ENCODE measurements at regions not wholly inside any gene's neighbourhood (a gene's known extent, or its start where the extent isn't known, plus 50 kb on each side); places are given as distances from the start of the nearest gene placed in this dataset.
"Not testable (repeated sequence)": the region's sequence is repeated elsewhere in the genome, so short reads cannot be mapped to it uniquely, and the experiment has no call there.

DNA sequence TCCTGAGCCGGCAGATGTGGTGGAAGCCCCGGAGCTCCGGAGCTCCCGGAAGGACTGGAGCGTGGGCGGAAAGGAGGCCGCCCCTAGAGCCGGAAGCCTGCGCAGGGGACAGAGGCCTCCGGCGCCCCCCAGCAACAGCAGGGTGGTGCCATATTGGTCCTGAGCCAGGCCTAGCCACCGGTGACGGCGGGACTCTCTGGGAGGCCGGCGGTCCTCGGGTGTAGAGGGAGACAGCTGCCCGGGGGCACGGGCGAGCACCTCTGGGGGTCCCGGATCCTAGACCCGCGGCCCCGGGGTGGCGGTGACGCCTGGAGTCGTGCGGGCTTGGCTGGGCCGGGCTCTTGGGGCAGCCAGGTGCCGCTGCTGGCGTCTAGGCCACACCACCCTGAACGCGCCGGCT, 1472.2 kb downstream of the FOXD4L5 start:
- not testable (repeated sequence) for DNase-seq (ENCODE audit: low read depth)

DNA sequence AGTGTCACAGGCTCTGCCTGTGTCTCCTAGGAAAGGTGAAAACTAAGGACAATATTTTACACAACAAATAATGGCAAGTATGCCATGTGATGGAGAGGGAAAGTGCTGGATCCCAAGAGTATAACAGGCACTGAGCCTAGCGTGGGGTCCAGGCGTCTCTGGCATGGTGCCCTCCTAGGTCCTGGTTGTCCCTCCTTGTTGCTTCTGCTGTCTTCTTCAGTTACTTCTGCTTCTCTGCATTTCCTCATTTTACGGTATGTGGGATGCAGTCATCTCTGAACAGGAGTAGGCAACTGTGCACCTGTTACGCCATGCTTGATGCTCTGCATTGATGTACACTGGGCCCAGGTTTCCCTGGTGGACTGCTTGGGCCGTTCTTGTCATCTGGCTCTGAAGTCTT, 1480.8 kb downstream of the FOXD4L5 start:
- not testable (repeated sequence) for DNase-seq (ENCODE audit: low read depth)

DNA sequence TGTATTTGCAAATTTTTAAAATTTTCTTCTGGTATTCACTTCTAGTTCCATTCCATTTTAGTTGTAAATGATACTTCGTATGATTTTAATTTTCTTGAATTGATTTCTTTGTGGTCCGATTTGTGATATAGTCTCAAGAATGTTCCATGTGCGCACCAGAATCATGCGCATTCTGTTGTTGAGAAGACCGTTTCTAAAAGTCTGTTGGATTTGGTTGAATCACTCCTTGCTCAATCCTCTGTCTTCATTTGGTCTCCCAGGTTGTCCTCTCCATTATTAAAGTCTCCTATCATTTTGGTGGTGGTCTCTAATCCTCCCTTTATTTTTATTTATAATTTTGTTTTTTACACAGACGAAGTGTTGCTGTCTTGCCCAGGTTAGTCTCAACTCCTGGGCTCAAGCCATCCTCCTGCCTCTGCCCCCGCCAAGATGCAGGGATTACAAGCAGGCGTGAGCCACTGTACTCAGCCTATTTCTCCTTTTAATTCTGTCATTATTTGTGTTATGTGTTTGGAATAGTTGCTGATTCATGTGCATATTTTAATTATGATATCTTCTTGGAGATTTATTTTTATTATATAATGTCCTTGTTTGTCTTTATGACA, 1490.8 kb downstream of the FOXD4L5 start:
- not testable (repeated sequence) for DNase-seq (ENCODE audit: low read depth)

DNA sequence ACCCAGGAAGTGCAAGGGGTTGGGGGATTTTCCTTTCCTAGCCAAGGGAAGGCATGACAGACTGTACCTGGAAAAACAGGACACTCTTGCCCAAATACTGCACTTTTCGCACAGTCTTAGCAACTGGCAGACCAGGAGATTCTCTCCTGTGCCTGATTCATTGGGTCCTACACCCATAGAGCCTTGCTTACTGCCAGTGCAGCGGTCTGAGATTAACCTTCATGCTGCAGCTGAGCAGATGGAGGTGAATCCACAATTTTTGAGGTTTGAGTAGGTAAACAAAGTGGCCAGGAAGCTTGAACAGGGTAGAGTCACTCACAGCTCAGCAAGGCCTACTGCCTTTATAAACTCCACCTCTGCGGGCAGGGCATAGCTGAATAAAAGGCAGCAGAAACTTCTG, 1497.6 kb downstream of the FOXD4L5 start:
- DNase-seq (ENCODE audit: low read depth) = not testable (repeated sequence)

DNA sequence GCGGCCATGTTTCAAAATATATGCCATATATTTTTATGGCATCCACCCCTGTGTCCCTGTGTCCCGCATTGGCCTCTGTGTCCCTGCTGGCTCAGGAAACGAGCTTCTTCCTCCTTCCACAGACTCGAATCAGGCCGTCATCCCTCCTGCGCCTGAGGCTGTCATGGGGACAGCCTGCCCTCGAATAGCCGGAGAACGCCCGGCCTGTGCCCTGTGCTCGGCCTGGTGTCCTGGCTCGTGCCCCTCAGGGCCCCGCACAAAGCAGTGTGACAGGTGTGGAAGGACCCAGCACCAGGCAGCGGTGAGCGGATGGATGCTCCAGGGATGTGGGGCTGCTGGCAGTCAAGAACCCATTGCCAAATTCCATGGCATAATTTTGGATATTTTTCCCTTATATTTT, 1500.0 kb downstream of the FOXD4L5 start:
- DNase-seq (ENCODE audit: low read depth) = not testable (repeated sequence)

DNA sequence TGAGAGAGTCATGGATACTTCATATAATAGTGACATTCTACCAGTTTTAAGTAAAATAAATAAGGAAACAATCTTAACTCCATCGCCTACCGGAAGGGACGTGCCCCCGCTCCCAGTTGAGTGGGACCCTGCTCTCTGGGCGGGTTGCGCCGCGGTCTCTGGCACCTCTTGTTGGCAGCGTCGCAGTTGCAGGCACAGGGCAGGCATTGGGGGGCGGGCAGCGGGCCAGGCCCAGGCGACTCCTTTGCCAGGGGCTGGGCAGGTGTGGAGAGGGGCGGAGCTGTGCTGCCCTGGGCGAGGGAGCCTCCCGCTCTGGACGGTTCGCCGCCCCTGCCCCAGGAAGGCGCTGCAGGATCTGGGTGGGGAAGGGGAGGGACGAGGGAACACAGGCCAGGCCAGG, 1500.6 kb downstream of the FOXD4L5 start:
- not testable (repeated sequence) for DNase-seq (ENCODE audit: low read depth)

DNA sequence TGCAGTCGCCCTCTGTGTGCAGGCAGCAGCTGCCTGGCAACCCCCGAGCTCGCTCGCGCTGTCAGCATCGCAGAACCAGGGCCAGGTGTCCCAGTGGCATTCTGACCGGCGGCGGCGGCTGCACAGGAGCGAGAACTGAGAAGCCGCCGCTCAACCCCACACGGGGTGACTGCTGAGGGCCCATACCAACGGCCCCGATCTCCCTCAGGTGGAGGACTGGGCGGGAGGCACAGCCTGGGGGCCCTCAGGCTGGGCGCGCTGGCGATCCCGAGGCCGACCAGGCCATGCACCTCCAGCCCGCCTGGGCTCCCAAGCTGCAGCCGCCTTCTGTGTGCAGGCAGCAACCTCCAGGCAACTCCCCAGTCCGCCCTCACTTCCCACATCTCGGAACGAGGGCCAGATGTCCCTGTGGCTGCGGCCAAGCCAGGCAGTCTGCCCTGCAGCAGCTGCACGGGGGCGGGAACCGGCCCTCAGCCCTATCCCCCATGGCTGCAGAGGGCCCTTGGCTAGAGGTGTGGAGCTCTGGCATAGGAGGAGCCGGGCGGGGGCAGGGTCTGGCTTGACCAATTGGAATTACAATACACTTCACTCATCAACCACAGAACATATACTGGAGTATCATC, 1503.1 kb downstream of the FOXD4L5 start:
- not testable (repeated sequence) for DNase-seq (ENCODE audit: low read depth)

DNA sequence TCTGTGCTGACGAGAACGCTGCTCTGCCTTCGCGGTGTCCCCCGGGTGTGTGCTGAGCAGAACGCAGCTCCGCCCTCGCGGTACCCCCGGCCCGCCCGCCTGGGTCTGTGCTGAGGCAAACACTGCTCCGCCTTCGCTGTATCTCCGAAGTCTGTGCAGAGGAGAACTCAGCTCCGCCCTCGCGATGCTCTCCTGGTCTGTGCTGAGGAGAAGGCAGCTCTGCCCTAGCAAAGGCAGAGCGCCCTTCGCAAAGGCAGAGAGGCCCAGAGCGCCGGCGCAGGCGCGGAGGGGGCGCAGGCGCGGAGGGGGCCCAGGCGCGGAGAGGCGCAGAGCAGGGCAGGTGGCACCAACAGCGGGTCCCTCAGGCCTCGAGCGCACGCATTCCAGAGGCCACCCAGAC, 1503.6 kb downstream of the FOXD4L5 start:
- not testable (repeated sequence) for DNase-seq (ENCODE audit: low read depth)

DNA sequence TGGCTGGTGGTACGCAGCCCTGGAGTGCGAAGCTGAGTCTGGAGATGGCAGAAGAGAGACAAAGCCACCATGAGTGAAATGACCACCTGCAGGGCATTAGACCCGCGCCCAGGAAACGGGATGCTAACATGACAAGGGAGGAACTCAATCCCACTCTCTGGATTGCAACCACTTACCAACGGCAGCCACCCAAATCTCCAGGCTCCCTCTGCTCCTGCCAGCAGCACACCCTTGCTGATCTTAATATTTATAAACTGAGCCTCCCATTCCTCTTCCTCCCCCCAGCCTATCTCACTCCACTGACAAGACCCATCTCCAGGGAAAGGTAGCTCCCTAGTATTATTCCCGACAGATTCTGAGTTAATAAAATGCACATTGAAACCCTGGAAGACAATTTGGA, 1508.8 kb downstream of the FOXD4L5 start:
- not testable (repeated sequence) for DNase-seq (ENCODE audit: low read depth)

DNA sequence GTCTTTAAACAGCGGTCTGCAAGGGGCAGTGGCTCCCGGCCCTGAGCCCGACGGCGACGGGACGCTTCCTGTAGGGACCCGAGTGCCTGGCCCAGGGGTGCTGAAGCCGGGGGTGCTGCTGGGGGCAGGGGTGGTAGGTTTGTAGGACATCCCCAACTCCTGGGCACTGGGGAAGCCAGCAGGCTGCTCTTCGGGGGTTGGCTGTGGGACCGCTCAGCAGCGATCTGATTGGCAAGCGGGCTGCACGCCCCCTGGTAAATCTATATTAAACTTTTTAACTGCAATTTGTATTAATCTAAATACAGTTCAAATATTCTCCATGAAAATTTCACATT, 1510.0 kb downstream of the FOXD4L5 start:
- not testable (repeated sequence) for DNase-seq (ENCODE audit: low read depth)

DNA sequence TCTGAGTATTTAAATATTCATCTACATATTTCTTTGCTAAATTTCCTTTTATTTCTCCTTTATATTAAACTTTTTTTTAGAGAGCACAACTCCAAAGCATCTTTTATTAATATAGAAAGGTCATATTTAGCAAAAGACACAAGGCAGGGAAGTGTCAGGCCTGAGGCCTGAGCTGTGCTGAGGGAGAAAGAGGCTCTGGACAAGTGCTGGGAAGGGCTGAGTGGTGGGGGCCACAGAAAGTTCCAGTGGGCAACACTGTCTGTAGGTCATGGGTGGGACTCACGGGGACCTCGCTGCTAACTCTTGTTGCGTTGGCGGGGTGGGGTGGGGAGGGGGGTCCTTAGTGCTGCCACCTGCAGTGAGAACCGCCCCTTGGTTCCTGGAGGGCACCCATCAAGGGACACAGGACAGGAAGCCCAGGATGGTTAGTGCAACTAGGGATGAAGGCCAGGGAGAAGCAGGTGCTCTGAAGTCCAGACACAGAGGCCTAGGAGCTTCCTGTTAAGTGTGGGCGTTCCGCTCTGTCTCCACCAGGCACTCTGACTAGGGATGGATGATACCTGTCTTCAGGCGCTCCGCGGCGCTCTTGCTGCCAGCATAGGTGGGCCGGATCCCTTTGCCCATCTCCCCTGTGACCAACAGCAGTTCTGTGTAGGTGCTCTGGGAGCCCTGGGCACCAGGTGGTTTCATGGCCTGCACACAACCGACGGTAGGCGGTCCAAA, 1510.5 kb downstream of the FOXD4L5 start:
- DNase-seq (ENCODE audit: low read depth) = not testable (repeated sequence)

DNA sequence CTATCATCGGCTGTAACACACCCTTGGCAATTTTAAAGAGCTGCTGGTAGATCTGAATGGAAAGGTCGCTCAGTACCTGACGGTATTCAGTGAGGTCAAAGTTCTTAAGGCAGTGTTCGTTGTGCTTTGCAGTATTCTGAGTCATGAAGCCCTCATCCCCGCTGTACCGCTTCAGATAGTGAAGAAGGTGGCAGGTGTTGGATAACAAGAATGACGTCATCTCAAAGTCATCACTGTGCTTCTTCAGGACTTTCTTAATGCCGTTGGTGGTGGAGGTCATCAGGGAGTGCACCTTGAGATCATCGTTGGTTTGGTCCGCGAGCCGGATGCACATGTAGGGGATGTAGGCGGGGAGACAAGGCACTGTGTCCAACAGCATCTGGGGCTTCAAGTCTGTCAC, 1522.8 kb downstream of the FOXD4L5 start:
- DNase-seq (ENCODE audit: low read depth) = not testable (repeated sequence)

DNA sequence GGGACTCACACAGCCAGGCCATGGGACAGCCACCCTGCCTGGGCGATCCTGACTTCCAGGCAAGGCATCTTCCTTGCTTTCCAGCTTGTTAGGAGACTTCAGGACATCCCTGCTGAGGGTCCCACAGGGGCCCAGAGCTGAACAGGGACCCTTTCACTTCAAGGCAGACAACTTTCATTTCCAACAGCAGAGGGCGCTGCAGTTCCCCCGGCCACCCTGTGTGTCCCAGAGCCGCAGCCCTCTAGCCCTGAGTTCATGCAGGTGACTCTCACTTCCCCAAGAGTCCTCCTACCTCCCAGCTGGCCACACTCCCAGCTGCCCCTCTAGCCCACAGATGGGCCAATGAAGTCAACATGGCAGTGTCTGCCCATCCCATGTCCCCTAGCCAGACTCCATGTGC, 1556.0 kb downstream of the FOXD4L5 start:
- DNase-seq (ENCODE audit: low read depth) = not testable (repeated sequence)

DNA sequence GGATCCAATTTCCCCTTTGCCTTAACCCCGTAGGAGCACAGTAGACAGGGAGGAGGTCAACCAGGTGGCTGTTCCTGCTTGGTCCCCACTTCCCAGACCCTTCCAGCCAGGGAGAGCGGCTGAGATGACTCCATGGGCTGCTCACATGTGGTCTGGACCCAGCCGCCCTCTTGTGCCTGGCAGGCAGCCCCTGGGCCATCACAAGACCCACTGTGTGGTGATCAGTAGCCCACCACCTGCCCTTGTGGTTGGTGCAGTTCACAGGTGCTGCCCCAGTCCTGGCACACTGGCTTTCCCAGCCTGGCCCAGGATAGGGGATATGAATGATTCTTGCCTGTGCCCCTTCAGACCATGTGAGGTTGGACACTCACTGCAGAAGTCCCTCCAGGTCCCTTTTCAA, 1556.7 kb downstream of the FOXD4L5 start:
- DNase-seq (ENCODE audit: low read depth) = no peak

DNA sequence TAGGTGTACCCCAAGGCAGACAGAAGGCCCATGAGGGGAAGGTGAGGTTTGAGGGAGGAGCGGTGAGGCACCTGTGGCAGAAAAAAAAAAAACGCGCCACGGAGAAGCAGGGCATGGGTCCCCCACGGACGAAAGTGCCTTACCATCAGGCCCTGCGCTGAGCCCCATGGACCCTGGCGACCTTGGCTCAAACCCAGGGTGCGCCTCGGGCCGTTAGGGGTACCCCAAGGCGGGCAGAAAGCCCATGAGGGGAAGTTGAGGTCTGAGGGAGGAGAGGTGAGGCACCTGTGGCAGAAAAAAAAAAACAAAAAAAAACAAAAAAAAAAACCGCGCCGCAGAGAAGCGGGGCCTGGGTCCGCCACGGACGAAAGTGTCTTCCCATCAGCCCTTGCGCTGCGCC, 1576.7 kb downstream of the FOXD4L5 start:
- DNase-seq (ENCODE audit: low read depth) = not testable (repeated sequence)

DNA sequence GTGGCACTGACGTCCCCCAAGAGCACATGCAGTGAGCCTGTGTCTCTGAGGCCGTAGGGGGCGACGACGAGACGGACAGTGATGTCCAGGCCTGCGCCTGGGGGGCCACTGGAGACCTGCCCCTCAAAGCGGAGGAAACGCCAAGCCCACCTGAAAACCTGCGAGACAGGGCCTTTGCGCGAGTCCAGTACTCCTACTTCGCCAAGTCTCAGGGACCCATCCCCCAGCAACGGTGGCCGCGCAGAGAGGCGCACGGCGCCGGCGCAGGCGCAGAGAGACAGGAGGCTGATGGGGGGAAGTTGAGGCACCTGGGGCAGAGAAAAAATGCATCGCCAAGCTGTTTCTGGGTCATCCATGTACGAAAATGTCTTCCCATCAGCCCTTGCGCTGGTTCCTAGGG, 1580.6 kb downstream of the FOXD4L5 start:
- DNase-seq (ENCODE audit: low read depth) = not testable (repeated sequence)

DNA sequence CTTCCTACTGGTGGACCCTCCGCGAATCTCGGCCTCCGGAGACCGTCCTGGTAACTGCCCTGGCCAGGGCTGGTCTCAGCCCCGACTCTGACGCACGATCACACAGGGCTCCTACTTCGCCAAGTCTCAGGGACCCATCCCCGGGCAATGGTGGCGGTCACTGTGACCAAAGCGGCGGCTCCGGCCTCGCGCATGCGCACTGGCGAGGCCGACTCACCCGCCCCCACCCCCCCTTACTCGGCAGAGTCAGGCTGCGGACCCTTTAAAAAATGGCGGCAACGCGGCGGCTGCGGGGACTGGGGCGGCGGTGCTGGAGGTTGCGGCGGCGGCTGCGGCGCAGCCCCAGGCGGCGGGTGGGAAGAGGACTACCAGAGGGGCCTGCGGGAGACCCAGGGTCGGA, 1581.3 kb downstream of the FOXD4L5 start:
- not testable (repeated sequence) for DNase-seq (ENCODE audit: low read depth)

DNA sequence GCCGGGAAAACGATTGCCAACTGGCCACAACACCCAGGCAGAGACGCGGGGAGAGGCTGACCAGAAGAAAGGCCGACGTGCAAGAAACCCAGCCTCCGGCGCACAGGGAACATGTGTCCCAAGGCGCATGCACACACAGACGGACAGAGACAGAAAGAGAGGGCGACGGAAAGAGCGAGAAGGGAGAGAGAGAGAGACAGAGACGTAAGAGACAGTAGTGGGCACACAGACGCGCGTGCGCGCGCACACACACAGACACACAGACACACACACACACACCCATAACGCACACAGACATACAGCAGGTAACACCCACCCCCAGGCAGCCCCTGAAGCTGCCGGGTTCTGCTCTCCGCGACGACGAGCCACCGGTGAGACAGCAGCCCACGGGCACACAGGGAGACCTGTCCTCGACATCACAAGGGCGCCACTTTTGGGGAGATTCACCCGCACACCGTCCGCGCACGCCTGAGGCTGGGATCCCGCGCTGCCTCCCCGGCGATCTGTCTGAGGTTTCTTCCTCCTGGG, 1581.8 kb downstream of the FOXD4L5 start:
- DNase-seq (ENCODE audit: low read depth) = not testable (repeated sequence)
